Effector CD4-positive, alpha-beta T cell (primary cell): ENCODE measurements at regions not wholly inside any gene's neighbourhood (a gene's known extent, or its start where the extent isn't known, plus 50 kb on each side); places are given as distances from the start of the nearest gene placed in this dataset.

ENCODE experiments used
- DNase-seq: peaks from one replicate; pipeline ENCODE4 v3.0.0-alpha.2; 2020

GRCh38 chr1:47709019-47709871 is 271.4 kb downstream of the FOXD2 start:
- no peak for DNase-seq

- DNase-seq, result no peak
Observed at GRCh38 chr1:47709872-47710231, 272.0 kb downstream of the FOXD2 start.

GRCh38 chr1:47710329-47711071 is 272.7 kb downstream of the FOXD2 start:
- DNase-seq, result peak; percentile 55
